ENCODE measurements at regions not wholly inside any gene's neighbourhood (a gene's known extent, or its start where the extent isn't known, plus 50 kb on each side); places are given as distances from the start of the nearest gene placed in this dataset.

GRCh38 chr10:7093368-7093767, 317.5 kb downstream of the SFMBT2 start:
- BruUV-seq (replicated peaks), result no TSS peak
- POLR2A ChIA-PET, result no interaction called here
- no peaks in the 10 kb centered on the region for H3K27me3 ChIP-seq (ENCODE audit: control insufficient read depth in 2 of 2, insufficient read depth in 2 of 2, low read length in 2 of 2)
- no peaks in the 10 kb centered on the region for H3K9me1 ChIP-seq (replicated peaks; ENCODE audit: control insufficient read depth, extremely low read depth, insufficient read depth, low read length)
- H3K79me2 ChIP-seq (ENCODE audit: control insufficient read depth, insufficient read depth, low read length), result no peaks in the 10 kb centered on the region
- H3K4me1 ChIP-seq (ENCODE audit: control insufficient read depth, extremely low read depth, insufficient read depth, low read length), result no peaks in the 10 kb centered on the region
- H4K20me1 ChIP-seq (replicated peaks; ENCODE audit: control insufficient read depth, extremely low read depth, insufficient read depth, low read length), result no peaks in the 10 kb centered on the region
- intact Hi-C loops (cut with micrococcal nuclease), result no loop called here
- H3K36me3 ChIP-seq (ENCODE audit: control insufficient read depth in 2 of 2, extremely low read depth in 1 of 2, insufficient read depth in 2 of 2, low read length in 2 of 2), result no peaks in the 10 kb centered on the region
- no peak overlapping the region for H3K4me3 ChIP-seq (replicated peaks in 1 of 3; ENCODE audit: insufficient read depth in 1 of 3, low read depth in 1 of 3, low read length in 3 of 3)
- FAIRE-seq (no peak), DNase-seq (ENCODE audit: low read depth, low spot score) (no peak)
- dilution Hi-C loops (cut with MboI; ENCODE audit: extremely low pct_ligation_motif_present, low sequenced_read_pairs), result no loop called here
- no peaks in the 10 kb centered on the region for H3K9me3 ChIP-seq (replicated peaks; ENCODE audit: control insufficient read depth, insufficient read depth, low read length)
- H3K4me2 ChIP-seq (ENCODE audit: insufficient read depth, low read length), result no peak overlapping the region
- TF ChIP-seq EZH2 (IDR thresholded peaks at IDR 0.05; ENCODE audit: borderline replicate concordance, low read depth, low read length, severe bottlenecking), result no peak
- TF ChIP-seq GATA2 (IDR thresholded peaks at IDR 0.05; ENCODE audit: insufficient read depth, insufficient read length, low read depth, low read length), result no peak
- no peak for TF ChIP-seq CTCF (IDR thresholded peaks at IDR 0.05; ENCODE audit: extremely low read depth in 1 of 2, insufficient read depth in 1 of 2, low read depth in 1 of 2, low read length in 2 of 2)
- TF ChIP-seq JUN (IDR thresholded peaks at IDR 0.05; ENCODE audit: borderline replicate concordance, insufficient read depth, insufficient read length, low read depth), result no peak
- no peak for TF ChIP-seq POLR2A (IDR thresholded peaks at IDR 0.05; ENCODE audit: low read depth, low read length)
- no peak for TF ChIP-seq POLR2AphosphoS5 (IDR thresholded peaks at IDR 0.05; ENCODE audit: insufficient read depth, low read depth, low read length)
- no peak for TF ChIP-seq FOS (IDR thresholded peaks at IDR 0.05; ENCODE audit: borderline replicate concordance, insufficient read depth, low read length)
- no peak for TF ChIP-seq MYC (IDR thresholded peaks at IDR 0.05; ENCODE audit: low read depth, low read length)
- no peak for TF ChIP-seq MAX (IDR thresholded peaks at IDR 0.05; ENCODE audit: insufficient read depth, insufficient read length)
- no peak overlapping the region for H2AFZ ChIP-seq (ENCODE audit: low read depth, low read length)
- CTCF ChIA-PET, result no interaction called here
- H3K27ac ChIP-seq (ENCODE audit: insufficient read depth, low read depth, low read length), result no peak overlapping the region
- no peak overlapping the region for H3K9ac ChIP-seq (replicated peaks; ENCODE audit: extremely low read depth, insufficient read depth, low read length)
